GM19438 (cell line): ENCODE measurements at regions not wholly inside any gene's neighbourhood (a gene's known extent, or its start where the extent isn't known, plus 50 kb on each side); places are given as distances from the start of the nearest gene placed in this dataset.

ENCODE experiments used
- ATAC-seq: cut with Tn5 transposase; IDR thresholded peaks from one replicate; pipeline ENCODE4 v1.9.1; 2021; ENCODE audit warnings: low read depth; ENCODE audit not compliant: unreplicated experiment

- ATAC-seq = no peak
Measured at GRCh38 chrX:42098900-42099299, 175.5 kb upstream of the CASK start.

GRCh38 chrX:42097486-42097885 lies 174.1 kb upstream of the CASK start:
- no peak for ATAC-seq

- ATAC-seq = no peak
Measured at GRCh38 chrX:42096265-42096920, 173.0 kb upstream of the CASK start.

GRCh38 chrX:42094218-42094617 lies 170.9 kb upstream of the CASK start:
- ATAC-seq = no peak

GRCh38 chrX:42093756-42094155 lies 170.4 kb upstream of the CASK start:
- peak; percentile 91 for ATAC-seq

- ATAC-seq = no peak
Measured at GRCh38 chrX:42090395-42090794, 167.0 kb upstream of the CASK start.

GRCh38 chrX:42089031-42089430 lies 165.7 kb upstream of the CASK start:
- no peak for ATAC-seq

GRCh38 chrX:42087960-42088359 lies 164.6 kb upstream of the CASK start:
- ATAC-seq = no peak

GRCh38 chrX:42085836-42086235 lies 162.5 kb upstream of the CASK start:
- no peak for ATAC-seq

GRCh38 chrX:42079968-42080367 lies 156.6 kb upstream of the CASK start:
- no peak for ATAC-seq

- no peak for ATAC-seq
Measured at GRCh38 chrX:42077675-42078074, 154.3 kb upstream of the CASK start.

- no peak for ATAC-seq
Measured at GRCh38 chrX:42075032-42075431, 151.7 kb upstream of the CASK start.

GRCh38 chrX:42073448-42073847 lies 150.1 kb upstream of the CASK start:
- no peak for ATAC-seq

GRCh38 chrX:42070866-42071265 lies 147.5 kb upstream of the CASK start:
- ATAC-seq = no peak

GRCh38 chrX:42054256-42054655 lies 130.9 kb upstream of the CASK start:
- ATAC-seq = no peak

- no peak for ATAC-seq
Measured at GRCh38 chrX:42050345-42050744, 127.0 kb upstream of the CASK start.

- no peak for ATAC-seq
Measured at GRCh38 chrX:42047886-42048285, 124.5 kb upstream of the CASK start.

GRCh38 chrX:42028109-42028508 lies 104.8 kb upstream of the CASK start:
- no peak for ATAC-seq

GRCh38 chrX:42027367-42028000 lies 104.1 kb upstream of the CASK start:
- ATAC-seq = no peak

GRCh38 chrX:42025861-42026260 lies 102.5 kb upstream of the CASK start:
- no peak for ATAC-seq

- no peak for ATAC-seq
Measured at GRCh38 chrX:42023122-42023521, 99.8 kb upstream of the CASK start.

GRCh38 chrX:42022158-42022557 lies 98.8 kb upstream of the CASK start:
- no peak for ATAC-seq

GRCh38 chrX:42021058-42021457 lies 97.7 kb upstream of the CASK start:
- ATAC-seq = no peak
